HEK293 (cell line): ENCODE measurements at regions not wholly inside any gene's neighbourhood (a gene's known extent, or its start where the extent isn't known, plus 50 kb on each side); places are given as distances from the start of the nearest gene placed in this dataset.

ENCODE experiments used
- CTCF ChIA-PET: fragments of 350-600 bp; formaldehyde crosslinking; extraction: SDS; loops from one replicate; lab custom pipeline; 2021; ENCODE audit warnings: antibody characterized with exemption; lab: Yijun Ruan, JAX
- POLR2A ChIA-PET: fragments of 300-600 bp; formaldehyde crosslinking; extraction: SDS; loops from one replicate; lab custom pipeline; 2020; ENCODE audit warnings: antibody characterized with exemption, inconsistent platforms; lab: Yijun Ruan, JAX
- H3K27ac ChIP-seq: fragments of 200-500 bp; sonication (Bioruptor generic); 2 replicates; pipeline ENCODE4 v1.5.1; 2014; ENCODE audit warnings: low read depth, low read length, control low read depth, inconsistent platforms; ENCODE audit errors: extremely low read depth
- H3K36me3 ChIP-seq, 2 experiments: fragments of 200-500 bp in 1 of 2; sonication (Bioruptor generic) in 1 of 2; 1 replicate in 1 of 2; 2 replicates in 1 of 2; pipeline ENCODE4 v1.5.1; 2014 to 2017; ENCODE audit warnings: inconsistent platforms in 2 of 2, low read length in 2 of 2; ENCODE audit not compliant: control insufficient read depth in 2 of 2, insufficient read depth in 1 of 2
- H3K4me1 ChIP-seq: fragments of 200-500 bp; sonication (Bioruptor generic); 2 replicates; pipeline ENCODE4 v1.5.1; 2014; ENCODE audit warnings: mild to moderate bottlenecking, low read length, inconsistent platforms; ENCODE audit not compliant: control insufficient read depth, insufficient read depth
- H3K4me3 ChIP-seq: 2 replicates; pipeline ENCODE4 v1.5.1; 2011; ENCODE audit warnings: low read depth, mild to moderate bottlenecking, control low read depth, low read length, moderate library complexity
- H3K9me3 ChIP-seq: fragments of 200-500 bp; sonication (Bioruptor generic); 2 replicates; pipeline ENCODE4 v1.5.1; 2014; ENCODE audit warnings: low read depth, low read length, inconsistent platforms; ENCODE audit not compliant: control insufficient read depth, insufficient read depth
- EGR2 ChIP-seq: fragments of 450-650 bp; formaldehyde crosslinking; IDR thresholded peaks from 2 replicates; pipeline ENCODE4 v1.5.1; 2016; ENCODE audit warnings: low read depth, missing biosample characterization, missing genetic modification characterization
- KLF10 ChIP-seq: fragments of 450-650 bp; IDR thresholded peaks from 2 replicates; pipeline ENCODE4 v1.5.1; 2018; ENCODE audit warnings: missing biosample characterization, mild to moderate bottlenecking, missing genetic modification characterization
- PRDM1 ChIP-seq: fragments of 450-650 bp; formaldehyde crosslinking; IDR thresholded peaks from 2 replicates; pipeline ENCODE4; 2016; ENCODE audit warnings: missing biosample characterization, missing genetic modification characterization
- SALL2 ChIP-seq: fragments of 450-650 bp; formaldehyde crosslinking; IDR thresholded peaks from 2 replicates; pipeline ENCODE4 v1.5.0; 2017; ENCODE audit warnings: missing biosample characterization, mild to moderate bottlenecking, missing genetic modification characterization, borderline replicate concordance
- SCRT1 ChIP-seq: fragments of 450-650 bp; formaldehyde crosslinking; IDR thresholded peaks from 2 replicates; pipeline ENCODE4 v1.5.1; 2016; ENCODE audit warnings: missing biosample characterization, missing genetic modification characterization, borderline replicate concordance
- YY1 ChIP-seq: fragments of 450-650 bp; formaldehyde crosslinking; IDR thresholded peaks from 2 replicates; pipeline ENCODE4 v1.5.1; 2018; ENCODE audit warnings: missing biosample characterization, missing genetic modification characterization
- ZNF114 ChIP-seq: fragments of 450-650 bp; formaldehyde crosslinking; IDR thresholded peaks from 2 replicates; pipeline ENCODE4 v1.5.0; 2017; ENCODE audit warnings: missing biosample characterization, missing genetic modification characterization
- ZNF211 ChIP-seq: fragments of 450-650 bp; formaldehyde crosslinking; IDR thresholded peaks from 2 replicates; pipeline ENCODE4 v1.5.1; 2016; ENCODE audit warnings: low read depth, missing biosample characterization, missing genetic modification characterization
- ZNF223 ChIP-seq: fragments of 450-650 bp; formaldehyde crosslinking; IDR thresholded peaks from 2 replicates; pipeline ENCODE4 v1.5.1; 2016; ENCODE audit warnings: missing biosample characterization, missing genetic modification characterization
- ZNF274 ChIP-seq, 2 experiments: fragments of 200-500 bp in 1 of 2; fragments of 450-650 bp in 1 of 2; sonication (Bioruptor generic) in 1 of 2; formaldehyde crosslinking in 1 of 2; IDR thresholded peaks; 2 replicates each; pipeline versions ENCODE4 v1.5.1 to v1.6.1; 2014 to 2016; ENCODE audit warnings: borderline replicate concordance in 1 of 2, inconsistent platforms in 1 of 2, low read length in 1 of 2, missing biosample characterization in 1 of 2, missing genetic modification characterization in 1 of 2
- ZNF324 ChIP-seq: fragments of 450-650 bp; formaldehyde crosslinking; IDR thresholded peaks from 2 replicates; pipeline ENCODE4 v1.5.1; 2016; ENCODE audit warnings: missing biosample characterization, missing genetic modification characterization
- ZNF341 ChIP-seq: fragments of 450-650 bp; formaldehyde crosslinking; IDR thresholded peaks from 2 replicates; pipeline ENCODE4; 2016; ENCODE audit warnings: low read depth, missing biosample characterization, missing genetic modification characterization
- ZNF624 ChIP-seq: fragments of 450-650 bp; formaldehyde crosslinking; IDR thresholded peaks from 2 replicates; pipeline ENCODE4 v1.5.1; 2017; ENCODE audit warnings: missing biosample characterization, missing genetic modification characterization
- ZNF658 ChIP-seq: fragments of 450-650 bp; formaldehyde crosslinking; IDR thresholded peaks from 2 replicates; pipeline ENCODE4; 2016; ENCODE audit warnings: missing biosample characterization, missing genetic modification characterization
- ZNF76 ChIP-seq: fragments of 450-650 bp; formaldehyde crosslinking; IDR thresholded peaks from 2 replicates; pipeline ENCODE4; 2016; ENCODE audit warnings: low read depth, missing biosample characterization, missing genetic modification characterization, borderline replicate concordance
- TF ChIP-seq, protein P1 (sequence below): fragments of 450-650 bp; formaldehyde crosslinking; IDR thresholded peaks from 2 replicates; pipeline ENCODE4 v1.5.1; 2016; ENCODE audit warnings: missing biosample characterization, missing genetic modification characterization, borderline replicate concordance
- TF ChIP-seq, protein P2 (sequence below): fragments of 450-650 bp; formaldehyde crosslinking; IDR thresholded peaks from 2 replicates; pipeline ENCODE4 v1.5.1; 2016; ENCODE audit warnings: missing biosample characterization, missing genetic modification characterization
- TF ChIP-seq, protein P3 (sequence below): fragments of 450-650 bp; formaldehyde crosslinking; IDR thresholded peaks from 2 replicates; pipeline ENCODE4 v1.5.1; 2017; ENCODE audit warnings: missing biosample characterization, missing genetic modification characterization
- TF ChIP-seq, protein P4 (sequence below): fragments of 450-650 bp; formaldehyde crosslinking; conservative IDR thresholded peaks from 2 replicates; pipeline ENCODE4 v1.5.1; 2016; ENCODE audit warnings: low read depth, missing biosample characterization, missing genetic modification characterization

DNA sequence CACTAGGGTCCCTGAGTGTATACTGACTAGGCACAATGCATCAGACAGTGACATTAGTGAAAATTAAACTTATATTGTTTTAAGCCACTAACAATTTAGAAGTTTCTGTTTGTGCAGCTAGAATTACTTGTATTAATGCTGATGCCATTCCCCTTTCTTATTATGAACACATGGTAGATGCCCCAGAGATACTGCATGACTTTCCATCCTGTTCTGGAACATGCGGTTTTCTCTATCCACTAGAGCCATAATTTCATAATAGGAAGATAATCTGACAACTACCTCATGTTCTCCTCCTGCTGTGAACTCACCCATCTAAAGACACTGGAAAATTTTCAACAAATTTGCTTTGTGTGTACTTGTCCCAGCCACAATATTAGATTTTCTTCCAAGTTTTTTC, 1256.4 kb downstream of the FAM181B start (continued):
- TF ChIP-seq YY1 (tag by site-specific recombination): no peak
- TF ChIP-seq, all 188 proteins: peak for 0

DNA sequence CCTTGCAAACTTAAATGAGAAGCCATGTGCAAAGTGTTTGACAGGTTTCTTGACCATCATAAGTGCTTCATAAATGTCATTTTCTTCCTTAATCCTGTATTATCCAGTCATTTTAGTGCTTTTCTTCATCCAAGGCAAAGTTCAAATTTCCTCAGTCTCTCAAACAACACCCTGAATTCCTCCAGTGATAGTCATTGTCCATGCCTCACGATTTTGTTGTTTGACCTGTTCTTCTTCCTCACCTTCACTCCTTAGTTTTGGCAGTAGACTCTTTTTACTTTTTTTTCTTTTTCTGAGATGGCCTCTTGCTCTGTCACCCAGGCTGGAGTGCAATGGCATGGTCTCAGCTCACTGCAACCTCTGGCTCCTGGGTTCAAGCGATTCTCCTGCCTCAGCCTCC, 1257.3 kb downstream of the FAM181B start:
- Histone ChIP-seq H3K4me3 (no peak overlapping the region), H3K9me3 (no peaks in the 10 kb centered on the region), H3K36me3 (no peaks in the 10 kb centered on the region), H3K27ac (no peak overlapping the region), H3K4me1 (no peaks in the 10 kb centered on the region)
- no peak for TF ChIP-seq KLF10 (tag by site-specific recombination)
- TF ChIP-seq ZNF624 (tag by site-specific recombination): no peak
- no peak for TF ChIP-seq PRDM1 (tag by site-specific recombination)
- no peak for TF ChIP-seq ZNF274 (IDR thresholded peaks at IDR 0.05; ENCODE audit: low read length)
- no peak for TF ChIP-seq ZNF274 (tag by site-specific recombination; IDR thresholded peaks at IDR 0.05; ENCODE audit: borderline replicate concordance)
- TF ChIP-seq, protein P1, sequence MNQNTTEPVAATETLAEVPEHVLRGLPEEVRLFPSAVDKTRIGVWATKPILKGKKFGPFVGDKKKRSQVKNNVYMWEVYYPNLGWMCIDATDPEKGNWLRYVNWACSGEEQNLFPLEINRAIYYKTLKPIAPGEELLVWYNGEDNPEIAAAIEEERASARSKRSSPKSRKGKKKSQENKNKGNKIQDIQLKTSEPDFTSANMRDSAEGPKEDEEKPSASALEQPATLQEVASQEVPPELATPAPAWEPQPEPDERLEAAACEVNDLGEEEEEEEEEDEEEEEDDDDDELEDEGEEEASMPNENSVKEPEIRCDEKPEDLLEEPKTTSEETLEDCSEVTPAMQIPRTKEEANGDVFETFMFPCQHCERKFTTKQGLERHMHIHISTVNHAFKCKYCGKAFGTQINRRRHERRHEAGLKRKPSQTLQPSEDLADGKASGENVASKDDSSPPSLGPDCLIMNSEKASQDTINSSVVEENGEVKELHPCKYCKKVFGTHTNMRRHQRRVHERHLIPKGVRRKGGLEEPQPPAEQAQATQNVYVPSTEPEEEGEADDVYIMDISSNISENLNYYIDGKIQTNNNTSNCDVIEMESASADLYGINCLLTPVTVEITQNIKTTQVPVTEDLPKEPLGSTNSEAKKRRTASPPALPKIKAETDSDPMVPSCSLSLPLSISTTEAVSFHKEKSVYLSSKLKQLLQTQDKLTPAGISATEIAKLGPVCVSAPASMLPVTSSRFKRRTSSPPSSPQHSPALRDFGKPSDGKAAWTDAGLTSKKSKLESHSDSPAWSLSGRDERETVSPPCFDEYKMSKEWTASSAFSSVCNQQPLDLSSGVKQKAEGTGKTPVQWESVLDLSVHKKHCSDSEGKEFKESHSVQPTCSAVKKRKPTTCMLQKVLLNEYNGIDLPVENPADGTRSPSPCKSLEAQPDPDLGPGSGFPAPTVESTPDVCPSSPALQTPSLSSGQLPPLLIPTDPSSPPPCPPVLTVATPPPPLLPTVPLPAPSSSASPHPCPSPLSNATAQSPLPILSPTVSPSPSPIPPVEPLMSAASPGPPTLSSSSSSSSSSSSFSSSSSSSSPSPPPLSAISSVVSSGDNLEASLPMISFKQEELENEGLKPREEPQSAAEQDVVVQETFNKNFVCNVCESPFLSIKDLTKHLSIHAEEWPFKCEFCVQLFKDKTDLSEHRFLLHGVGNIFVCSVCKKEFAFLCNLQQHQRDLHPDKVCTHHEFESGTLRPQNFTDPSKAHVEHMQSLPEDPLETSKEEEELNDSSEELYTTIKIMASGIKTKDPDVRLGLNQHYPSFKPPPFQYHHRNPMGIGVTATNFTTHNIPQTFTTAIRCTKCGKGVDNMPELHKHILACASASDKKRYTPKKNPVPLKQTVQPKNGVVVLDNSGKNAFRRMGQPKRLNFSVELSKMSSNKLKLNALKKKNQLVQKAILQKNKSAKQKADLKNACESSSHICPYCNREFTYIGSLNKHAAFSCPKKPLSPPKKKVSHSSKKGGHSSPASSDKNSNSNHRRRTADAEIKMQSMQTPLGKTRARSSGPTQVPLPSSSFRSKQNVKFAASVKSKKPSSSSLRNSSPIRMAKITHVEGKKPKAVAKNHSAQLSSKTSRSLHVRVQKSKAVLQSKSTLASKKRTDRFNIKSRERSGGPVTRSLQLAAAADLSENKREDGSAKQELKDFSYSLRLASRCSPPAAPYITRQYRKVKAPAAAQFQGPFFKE (tag by site-specific recombination): no peak
- TF ChIP-seq EGR2: no peak
- TF ChIP-seq ZNF324: no peak
- no peak for TF ChIP-seq ZNF658
- ChIA-PET CTCF (no interaction called here), POLR2A (no interaction called here)

DNA sequence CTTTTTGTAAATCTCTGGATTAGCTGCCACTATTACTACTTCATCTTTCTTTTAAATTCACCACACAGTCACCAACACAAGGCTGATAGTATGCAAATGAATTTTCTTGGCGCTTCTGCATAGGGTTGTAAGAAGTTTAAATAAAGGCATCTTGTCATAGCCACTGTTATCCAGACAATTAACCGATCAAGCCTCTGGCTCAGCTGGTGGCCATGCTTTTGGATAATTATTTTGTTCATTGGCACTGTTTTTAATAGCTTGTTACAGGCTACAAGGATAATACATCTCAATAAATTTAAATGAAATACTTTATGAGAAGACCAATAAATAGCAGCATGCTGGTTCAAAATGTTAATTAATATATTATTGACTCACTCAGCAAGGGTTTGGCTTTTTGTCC, 1261.0 kb downstream of the FAM181B start:
- POLR2A ChIA-PET: no interaction called here
- no peak overlapping the region for H3K27ac ChIP-seq
- CTCF ChIA-PET: interaction anchor here (0.7 to 1.4 kb wide), 2 partner anchors 24 to 680 kb away, joined by 3 read pairs; no protein-coding TSS in a partner anchor
- H3K9me3 ChIP-seq: no peaks in the 10 kb centered on the region
- H3K4me1 ChIP-seq: no peaks in the 10 kb centered on the region
- H3K36me3 ChIP-seq: no peaks in the 10 kb centered on the region
- no peak overlapping the region for H3K4me3 ChIP-seq
- TF ChIP-seq, protein P2, sequence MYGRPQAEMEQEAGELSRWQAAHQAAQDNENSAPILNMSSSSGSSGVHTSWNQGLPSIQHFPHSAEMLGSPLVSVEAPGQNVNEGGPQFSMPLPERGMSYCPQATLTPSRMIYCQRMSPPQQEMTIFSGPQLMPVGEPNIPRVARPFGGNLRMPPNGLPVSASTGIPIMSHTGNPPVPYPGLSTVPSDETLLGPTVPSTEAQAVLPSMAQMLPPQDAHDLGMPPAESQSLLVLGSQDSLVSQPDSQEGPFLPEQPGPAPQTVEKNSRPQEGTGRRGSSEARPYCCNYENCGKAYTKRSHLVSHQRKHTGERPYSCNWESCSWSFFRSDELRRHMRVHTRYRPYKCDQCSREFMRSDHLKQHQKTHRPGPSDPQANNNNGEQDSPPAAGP (tag by site-specific recombination): no peak
- TF ChIP-seq, protein P3, sequence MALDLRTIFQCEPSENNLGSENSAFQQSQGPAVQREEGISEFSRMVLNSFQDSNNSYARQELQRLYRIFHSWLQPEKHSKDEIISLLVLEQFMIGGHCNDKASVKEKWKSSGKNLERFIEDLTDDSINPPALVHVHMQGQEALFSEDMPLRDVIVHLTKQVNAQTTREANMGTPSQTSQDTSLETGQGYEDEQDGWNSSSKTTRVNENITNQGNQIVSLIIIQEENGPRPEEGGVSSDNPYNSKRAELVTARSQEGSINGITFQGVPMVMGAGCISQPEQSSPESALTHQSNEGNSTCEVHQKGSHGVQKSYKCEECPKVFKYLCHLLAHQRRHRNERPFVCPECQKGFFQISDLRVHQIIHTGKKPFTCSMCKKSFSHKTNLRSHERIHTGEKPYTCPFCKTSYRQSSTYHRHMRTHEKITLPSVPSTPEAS (tag by site-specific recombination): no peak
- no peak for TF ChIP-seq ZNF114 (tag by site-specific recombination)
- no peak for TF ChIP-seq ZNF341 (tag by site-specific recombination)
- TF ChIP-seq ZNF211 (tag by site-specific recombination): no peak
- no peak for TF ChIP-seq ZNF223 (tag by site-specific recombination)
- no peak for TF ChIP-seq SALL2 (tag by site-specific recombination)
- no peak for TF ChIP-seq ZNF76 (tag by site-specific recombination)
- TF ChIP-seq SCRT1 (tag by site-specific recombination): no peak
- TF ChIP-seq, protein P4, sequence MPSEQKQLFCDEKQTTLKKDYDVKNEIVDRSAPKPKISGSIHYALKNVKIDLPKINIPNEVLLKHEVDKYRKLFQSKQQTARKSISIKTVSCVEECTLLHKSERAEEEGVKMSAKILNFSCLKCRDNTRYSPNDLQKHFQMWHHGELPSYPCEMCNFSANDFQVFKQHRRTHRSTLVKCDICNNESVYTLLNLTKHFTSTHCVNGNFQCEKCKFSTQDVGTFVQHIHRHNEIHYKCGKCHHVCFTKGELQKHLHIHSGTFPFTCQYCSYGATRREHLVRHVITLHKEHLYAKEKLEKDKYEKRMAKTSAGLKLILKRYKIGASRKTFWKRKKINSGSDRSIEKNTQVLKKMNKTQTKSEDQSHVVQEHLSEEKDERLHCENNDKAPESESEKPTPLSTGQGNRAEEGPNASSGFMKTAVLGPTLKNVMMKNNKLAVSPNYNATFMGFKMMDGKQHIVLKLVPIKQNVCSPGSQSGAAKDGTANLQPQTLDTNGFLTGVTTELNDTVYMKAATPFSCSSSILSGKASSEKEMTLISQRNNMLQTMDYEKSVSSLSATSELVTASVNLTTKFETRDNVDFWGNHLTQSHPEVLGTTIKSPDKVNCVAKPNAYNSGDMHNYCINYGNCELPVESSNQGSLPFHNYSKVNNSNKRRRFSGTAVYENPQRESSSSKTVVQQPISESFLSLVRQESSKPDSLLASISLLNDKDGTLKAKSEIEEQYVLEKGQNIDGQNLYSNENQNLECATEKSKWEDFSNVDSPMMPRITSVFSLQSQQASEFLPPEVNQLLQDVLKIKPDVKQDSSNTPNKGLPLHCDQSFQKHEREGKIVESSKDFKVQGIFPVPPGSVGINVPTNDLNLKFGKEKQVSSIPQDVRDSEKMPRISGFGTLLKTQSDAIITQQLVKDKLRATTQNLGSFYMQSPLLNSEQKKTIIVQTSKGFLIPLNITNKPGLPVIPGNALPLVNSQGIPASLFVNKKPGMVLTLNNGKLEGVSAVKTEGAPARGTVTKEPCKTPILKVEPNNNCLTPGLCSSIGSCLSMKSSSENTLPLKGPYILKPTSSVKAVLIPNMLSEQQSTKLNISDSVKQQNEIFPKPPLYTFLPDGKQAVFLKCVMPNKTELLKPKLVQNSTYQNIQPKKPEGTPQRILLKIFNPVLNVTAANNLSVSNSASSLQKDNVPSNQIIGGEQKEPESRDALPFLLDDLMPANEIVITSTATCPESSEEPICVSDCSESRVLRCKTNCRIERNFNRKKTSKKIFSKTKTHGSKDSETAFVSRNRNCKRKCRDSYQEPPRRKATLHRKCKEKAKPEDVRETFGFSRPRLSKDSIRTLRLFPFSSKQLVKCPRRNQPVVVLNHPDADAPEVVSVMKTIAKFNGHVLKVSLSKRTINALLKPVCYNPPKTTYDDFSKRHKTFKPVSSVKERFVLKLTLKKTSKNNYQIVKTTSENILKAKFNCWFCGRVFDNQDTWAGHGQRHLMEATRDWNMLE (tag by site-specific recombination): no peak
